ENCODE measurements at regions not wholly inside any gene's neighbourhood (a gene's known extent, or its start where the extent isn't known, plus 50 kb on each side); places are given as distances from the start of the nearest gene placed in this dataset.

- H3K79me2 ChIP-seq (ENCODE audit: insufficient read depth, low read length): no peaks in the 10 kb centered on the region
- no peak for DNase-seq (ENCODE audit: insufficient read length, low spot score, missing footprints)
- no peak overlapping the region for H2AFZ ChIP-seq (ENCODE audit: low read length)
- no peaks in the 10 kb centered on the region for H3K36me3 ChIP-seq (ENCODE audit: insufficient read depth, low read length)
- H3K9me3 ChIP-seq (ENCODE audit: low read depth, low read length): no peaks in the 10 kb centered on the region
- no peak overlapping the region for H3K4me2 ChIP-seq (ENCODE audit: insufficient read depth, low read length)
- TF ChIP-seq CTCF (IDR thresholded peaks at IDR 0.05; ENCODE audit: extremely low read depth, low read depth, low read length): no peak
- peaks cover 14% of the 10 kb centered on the region for H3K4me1 ChIP-seq (ENCODE audit: insufficient read depth, low read length)
- H3K27ac ChIP-seq (ENCODE audit: low read depth, low read length): no peak overlapping the region
- no peaks in the 10 kb centered on the region for H3K27me3 ChIP-seq (ENCODE audit: insufficient read depth, low read length)
- no peak overlapping the region for H3K4me3 ChIP-seq (ENCODE audit: insufficient read depth, low read length)
- H4K20me1 ChIP-seq (ENCODE audit: insufficient read depth, low read length): no peaks in the 10 kb centered on the region
Observed at GRCh38 chr3:197434830-197435229, 120.9 kb downstream of the BDH1 start.

GRCh38 chr3:197432384-197433127, 123.2 kb downstream of the BDH1 start:
- Histone ChIP-seq H3K27ac (ENCODE audit: low read depth, low read length) (no peak overlapping the region), H3K4me1 (ENCODE audit: insufficient read depth, low read length) (peaks cover 25% of the 10 kb centered on the region), H4K20me1 (ENCODE audit: insufficient read depth, low read length) (no peaks in the 10 kb centered on the region), H3K4me3 (ENCODE audit: insufficient read depth, low read length) (no peak overlapping the region), H3K9me3 (ENCODE audit: low read depth, low read length) (no peaks in the 10 kb centered on the region), H3K4me2 (ENCODE audit: insufficient read depth, low read length) (no peak overlapping the region), H2AFZ (ENCODE audit: low read length) (peak overlapping the region; percentile 1), H3K36me3 (ENCODE audit: insufficient read depth, low read length) (no peaks in the 10 kb centered on the region), H3K79me2 (ENCODE audit: insufficient read depth, low read length) (no peaks in the 10 kb centered on the region), H3K27me3 (ENCODE audit: insufficient read depth, low read length) (no peaks in the 10 kb centered on the region)
- TF ChIP-seq CTCF (IDR thresholded peaks at IDR 0.05; ENCODE audit: extremely low read depth, low read depth, low read length): no peak
- DNase-seq (ENCODE audit: insufficient read length, low spot score, missing footprints): no peak

- Histone ChIP-seq H3K27ac (ENCODE audit: low read depth, low read length) (peak overlapping the region; percentile 88), H3K4me1 (ENCODE audit: insufficient read depth, low read length) (peaks cover 25% of the 10 kb centered on the region), H3K9me3 (ENCODE audit: low read depth, low read length) (no peaks in the 10 kb centered on the region), H2AFZ (ENCODE audit: low read length) (no peak overlapping the region), H3K36me3 (ENCODE audit: insufficient read depth, low read length) (no peaks in the 10 kb centered on the region), H3K4me2 (ENCODE audit: insufficient read depth, low read length) (peak overlapping the region; percentile 80), H3K27me3 (ENCODE audit: insufficient read depth, low read length) (no peaks in the 10 kb centered on the region), H4K20me1 (ENCODE audit: insufficient read depth, low read length) (no peaks in the 10 kb centered on the region), H3K4me3 (ENCODE audit: insufficient read depth, low read length) (no peak overlapping the region), H3K79me2 (ENCODE audit: insufficient read depth, low read length) (no peaks in the 10 kb centered on the region)
- no peak for TF ChIP-seq CTCF (IDR thresholded peaks at IDR 0.05; ENCODE audit: extremely low read depth, low read depth, low read length)
- no peak for DNase-seq (ENCODE audit: insufficient read length, low spot score, missing footprints)
Observed at GRCh38 chr3:197431346-197431910, 124.3 kb downstream of the BDH1 start.

- Histone ChIP-seq H2AFZ (ENCODE audit: low read length) (peak overlapping the region; percentile 89), H3K9me3 (ENCODE audit: low read depth, low read length) (no peaks in the 10 kb centered on the region), H3K4me1 (ENCODE audit: insufficient read depth, low read length) (peaks cover 25% of the 10 kb centered on the region), H4K20me1 (ENCODE audit: insufficient read depth, low read length) (no peaks in the 10 kb centered on the region), H3K27ac (ENCODE audit: low read depth, low read length) (peak overlapping the region; percentile 88), H3K4me3 (ENCODE audit: insufficient read depth, low read length) (peak overlapping the region; percentile 53), H3K79me2 (ENCODE audit: insufficient read depth, low read length) (no peaks in the 10 kb centered on the region), H3K36me3 (ENCODE audit: insufficient read depth, low read length) (no peaks in the 10 kb centered on the region), H3K4me2 (ENCODE audit: insufficient read depth, low read length) (peak overlapping the region; percentile 80), H3K27me3 (ENCODE audit: insufficient read depth, low read length) (no peaks in the 10 kb centered on the region)
- no peak for TF ChIP-seq CTCF (IDR thresholded peaks at IDR 0.05; ENCODE audit: extremely low read depth, low read depth, low read length)
- no peak for DNase-seq (ENCODE audit: insufficient read length, low spot score, missing footprints)
Observed at GRCh38 chr3:197430934-197431333, 124.8 kb downstream of the BDH1 start.

Measured in osteoblast (primary cell).